ENCODE measurements at regions not wholly inside any gene's neighbourhood (a gene's known extent, or its start where the extent isn't known, plus 50 kb on each side); places are given as distances from the start of the nearest gene placed in this dataset.

- Histone ChIP-seq H3K4me1 (no peaks in the 10 kb centered on the region), H3K9me3 (no peaks in the 10 kb centered on the region), H3K27ac (no peak overlapping the region), H3K4me3 (no peak overlapping the region), H3K27me3 (no peaks in the 10 kb centered on the region), H3K36me3 (no peaks in the 10 kb centered on the region)
- DNase-seq, result no peak
- TF ChIP-seq CTCF (IDR thresholded peaks at IDR 0.05) (no peak), POLR2A (IDR thresholded peaks at IDR 0.05) (no peak)
- intact Hi-C loops (cut with DNase I; ENCODE audit: low total_unique reads), result no loop called here
These were observed 157.4 kb downstream of the OGFRL1 start for GRCh38 chr6:71446057-71446456.

- H3K4me3 ChIP-seq, result no peak overlapping the region
- DNase-seq, result no peak
- no peak overlapping the region for H3K27ac ChIP-seq
- no peak for TF ChIP-seq POLR2A (IDR thresholded peaks at IDR 0.05)
- TF ChIP-seq CTCF (IDR thresholded peaks at IDR 0.05), result no peak
- H3K27me3 ChIP-seq, result no peaks in the 10 kb centered on the region
- intact Hi-C loops (cut with DNase I; ENCODE audit: low total_unique reads), result no loop called here
- H3K9me3 ChIP-seq, result no peaks in the 10 kb centered on the region
- no peaks in the 10 kb centered on the region for H3K36me3 ChIP-seq
- H3K4me1 ChIP-seq, result no peaks in the 10 kb centered on the region
These were observed 157.9 kb downstream of the OGFRL1 start for GRCh38 chr6:71446470-71446869.

GRCh38 chr6:71452697-71453370 is 164.2 kb downstream of the OGFRL1 start:
- intact Hi-C loops (cut with DNase I; ENCODE audit: low total_unique reads), result no loop called here
- Histone ChIP-seq H3K4me3 (no peak overlapping the region), H3K9me3 (no peaks in the 10 kb centered on the region), H3K27me3 (no peaks in the 10 kb centered on the region), H3K4me1 (no peaks in the 10 kb centered on the region), H3K27ac (no peak overlapping the region), H3K36me3 (no peaks in the 10 kb centered on the region)
- TF ChIP-seq CTCF (IDR thresholded peaks at IDR 0.05), result no peak
- no peak for TF ChIP-seq POLR2A (IDR thresholded peaks at IDR 0.05)
- no peak for DNase-seq

GRCh38 chr6:71453371-71453706 is 164.7 kb downstream of the OGFRL1 start:
- Histone ChIP-seq H3K27me3 (no peaks in the 10 kb centered on the region), H3K4me3 (no peak overlapping the region), H3K9me3 (no peaks in the 10 kb centered on the region), H3K4me1 (no peaks in the 10 kb centered on the region), H3K27ac (no peak overlapping the region), H3K36me3 (no peaks in the 10 kb centered on the region)
- intact Hi-C loops (cut with DNase I; ENCODE audit: low total_unique reads), result no loop called here
- TF ChIP-seq POLR2A (IDR thresholded peaks at IDR 0.05), result no peak
- no peak for TF ChIP-seq CTCF (IDR thresholded peaks at IDR 0.05)
- no peak for DNase-seq

GRCh38 chr6:71454056-71454455 is 165.4 kb downstream of the OGFRL1 start:
- Histone ChIP-seq H3K4me1 (no peaks in the 10 kb centered on the region), H3K9me3 (no peaks in the 10 kb centered on the region), H3K27ac (no peak overlapping the region), H3K4me3 (no peak overlapping the region), H3K27me3 (no peaks in the 10 kb centered on the region), H3K36me3 (no peaks in the 10 kb centered on the region)
- intact Hi-C loops (cut with DNase I; ENCODE audit: low total_unique reads), result no loop called here
- DNase-seq, result no peak
- TF ChIP-seq CTCF (IDR thresholded peaks at IDR 0.05) (no peak), POLR2A (IDR thresholded peaks at IDR 0.05) (no peak)

All from uterus (tissue), 3 donors.